K562 (cell line): ENCODE measurements at regions not wholly inside any gene's neighbourhood (a gene's known extent, or its start where the extent isn't known, plus 50 kb on each side); places are given as distances from the start of the nearest gene placed in this dataset.

Experiments
- ATF7 ChIP-seq: fragments of 450-650 bp; IDR thresholded peaks from 2 replicates; pipeline ENCODE4 v1.7.1; 2014; ENCODE audit warnings: mild to moderate bottlenecking, moderate library complexity
- CEBPB ChIP-seq: fragments of 450-650 bp; IDR thresholded peaks from 2 replicates; pipeline ENCODE4 v1.6.1; 2016; ENCODE audit warnings: missing genetic modification characterization, missing compliant biosample characterization
- GATAD2B ChIP-seq: fragments of 450-650 bp; IDR thresholded peaks from 2 replicates; pipeline ENCODE4 v1.6.1; 2017; ENCODE audit warnings: mild to moderate bottlenecking, borderline replicate concordance
- HDAC2 ChIP-seq: fragments of 450-650 bp; IDR thresholded peaks from 2 replicates; pipeline ENCODE4 v1.6.1; 2016; ENCODE audit warnings: mild to moderate bottlenecking
- HNRNPL ChIP-seq: fragments of 200-400 bp; formaldehyde crosslinking; IDR thresholded peaks from 2 replicates; pipeline ENCODE4 v1.6.1; 2017; ENCODE audit warnings: low read depth, mild to moderate bottlenecking, low read length
- PRMT5 ChIP-seq: sonication (generic); formaldehyde crosslinking; IDR thresholded peaks from 2 replicates; pipeline ENCODE4 v1.5.0; 2020; ENCODE audit warnings: missing genetic modification reagents
- SAFB ChIP-seq: fragments of 200-400 bp; formaldehyde crosslinking; IDR thresholded peaks from 2 replicates; pipeline ENCODE4 v1.6.1; 2017; ENCODE audit warnings: low read depth, low read length, borderline replicate concordance
- TAF7 ChIP-seq: fragments of 450-650 bp; IDR thresholded peaks from 2 replicates; pipeline ENCODE4 v1.6.1; 2016; ENCODE audit warnings: missing genetic modification characterization, missing compliant biosample characterization
- XRCC3 ChIP-seq: fragments of 450-650 bp; IDR thresholded peaks from 2 replicates; pipeline ENCODE4 v1.6.1; 2017; ENCODE audit warnings: mild to moderate bottlenecking, moderate library complexity
- ZBTB8A ChIP-seq: fragments of 450-650 bp; IDR thresholded peaks from 2 replicates; pipeline ENCODE4 v1.6.1; 2018; ENCODE audit warnings: mild to moderate bottlenecking, moderate library complexity; ENCODE audit not compliant: partially characterized antibody
- ZNF384 ChIP-seq: IDR thresholded peaks from 2 replicates; pipeline ENCODE4 v1.6.1; 2012; ENCODE audit warnings: low read depth, low read length, improper control_type of control experiment
- ZSCAN29 ChIP-seq: fragments of 450-650 bp; IDR thresholded peaks from 2 replicates; pipeline ENCODE4 v1.6.1; 2017
- TF ChIP-seq, protein P1 (sequence below): fragments of 450-650 bp; IDR thresholded peaks from 2 replicates; pipeline ENCODE4 v1.6.1; 2017; ENCODE audit warnings: mild to moderate bottlenecking, moderate library complexity
- TF ChIP-seq, protein P2 (sequence below): IDR thresholded peaks from 3 replicates; pipeline ENCODE4 v1.6.1; 2011; ENCODE audit warnings: borderline replicate concordance, mild to moderate bottlenecking, moderate library complexity; ENCODE audit not compliant: insufficient read length; ENCODE audit errors: extremely low read depth

DNA sequence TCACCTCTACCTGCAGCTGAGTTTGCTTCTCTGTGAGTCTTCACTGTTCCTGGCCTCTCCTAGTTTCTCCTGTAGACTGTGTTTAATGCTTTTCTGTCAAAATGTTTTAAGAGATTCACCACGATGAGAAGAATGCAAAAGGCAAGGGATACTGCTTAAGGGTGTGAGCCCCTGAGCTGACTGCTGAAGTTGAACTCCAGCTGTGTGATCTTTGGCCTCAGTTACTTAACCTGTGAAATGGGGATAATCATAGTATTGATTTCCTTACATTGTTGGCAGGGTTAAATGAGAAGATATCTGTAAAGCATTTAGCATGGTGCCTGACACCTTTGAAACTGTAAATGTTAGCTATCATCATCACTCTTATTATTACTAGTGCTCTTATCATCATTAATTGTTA lies 230.2 kb upstream of the MYLIP start (continued):
- no peak for TF ChIP-seq SAFB
- no peak for TF ChIP-seq ZBTB8A
- TF ChIP-seq ATF7 = no peak
- TF ChIP-seq CEBPB = no peak
- no peak for TF ChIP-seq PRMT5
- TF ChIP-seq HNRNPL = no peak
- TF ChIP-seq, protein P1, sequence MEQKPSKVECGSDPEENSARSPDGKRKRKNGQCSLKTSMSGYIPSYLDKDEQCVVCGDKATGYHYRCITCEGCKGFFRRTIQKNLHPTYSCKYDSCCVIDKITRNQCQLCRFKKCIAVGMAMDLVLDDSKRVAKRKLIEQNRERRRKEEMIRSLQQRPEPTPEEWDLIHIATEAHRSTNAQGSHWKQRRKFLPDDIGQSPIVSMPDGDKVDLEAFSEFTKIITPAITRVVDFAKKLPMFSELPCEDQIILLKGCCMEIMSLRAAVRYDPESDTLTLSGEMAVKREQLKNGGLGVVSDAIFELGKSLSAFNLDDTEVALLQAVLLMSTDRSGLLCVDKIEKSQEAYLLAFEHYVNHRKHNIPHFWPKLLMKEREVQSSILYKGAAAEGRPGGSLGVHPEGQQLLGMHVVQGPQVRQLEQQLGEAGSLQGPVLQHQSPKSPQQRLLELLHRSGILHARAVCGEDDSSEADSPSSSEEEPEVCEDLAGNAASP = no peak
- peak; percentile 86 for TF ChIP-seq HDAC2
- TF ChIP-seq XRCC3 = no peak
- TF ChIP-seq, protein P2, sequence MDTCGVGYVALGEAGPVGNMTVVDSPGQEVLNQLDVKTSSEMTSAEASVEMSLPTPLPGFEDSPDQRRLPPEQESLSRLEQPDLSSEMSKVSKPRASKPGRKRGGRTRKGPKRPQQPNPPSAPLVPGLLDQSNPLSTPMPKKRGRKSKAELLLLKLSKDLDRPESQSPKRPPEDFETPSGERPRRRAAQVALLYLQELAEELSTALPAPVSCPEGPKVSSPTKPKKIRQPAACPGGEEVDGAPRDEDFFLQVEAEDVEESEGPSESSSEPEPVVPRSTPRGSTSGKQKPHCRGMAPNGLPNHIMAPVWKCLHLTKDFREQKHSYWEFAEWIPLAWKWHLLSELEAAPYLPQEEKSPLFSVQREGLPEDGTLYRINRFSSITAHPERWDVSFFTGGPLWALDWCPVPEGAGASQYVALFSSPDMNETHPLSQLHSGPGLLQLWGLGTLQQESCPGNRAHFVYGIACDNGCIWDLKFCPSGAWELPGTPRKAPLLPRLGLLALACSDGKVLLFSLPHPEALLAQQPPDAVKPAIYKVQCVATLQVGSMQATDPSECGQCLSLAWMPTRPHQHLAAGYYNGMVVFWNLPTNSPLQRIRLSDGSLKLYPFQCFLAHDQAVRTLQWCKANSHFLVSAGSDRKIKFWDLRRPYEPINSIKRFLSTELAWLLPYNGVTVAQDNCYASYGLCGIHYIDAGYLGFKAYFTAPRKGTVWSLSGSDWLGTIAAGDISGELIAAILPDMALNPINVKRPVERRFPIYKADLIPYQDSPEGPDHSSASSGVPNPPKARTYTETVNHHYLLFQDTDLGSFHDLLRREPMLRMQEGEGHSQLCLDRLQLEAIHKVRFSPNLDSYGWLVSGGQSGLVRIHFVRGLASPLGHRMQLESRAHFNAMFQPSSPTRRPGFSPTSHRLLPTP = no peak
- no peak for TF ChIP-seq TAF7 (tag)
- TF ChIP-seq GATAD2B = 0 out of 2 replicates have a peak, but pooled peaks have one; percentile 39
- TF ChIP-seq ZNF384 = no peak
- TF ChIP-seq ZSCAN29 = no peak
- TF ChIP-seq, all 486 proteins: peak for 12
